ENCODE measurements at regions not wholly inside any gene's neighbourhood (a gene's known extent, or its start where the extent isn't known, plus 50 kb on each side); places are given as distances from the start of the nearest gene placed in this dataset.
A peak's percentile ranks its signal among the peaks of the same experiment; 100 is the strongest.

GRCh38 chr10:124227055-124227975 is 133.9 kb upstream of the CHST15 start:
- Histone ChIP-seq H3K4me1 (ENCODE audit: insufficient read depth, low read length) (no peaks in the 10 kb centered on the region), H3K36me3 (ENCODE audit: insufficient read depth, low read length) (no peaks in the 10 kb centered on the region), H3K27me3 (ENCODE audit: insufficient read depth, low read length) (no peaks in the 10 kb centered on the region), H3K4me3 (ENCODE audit: low read length in 2 of 2) (no peak overlapping the region), H3K9me3 (ENCODE audit: control insufficient read depth in 1 of 2, low read length in 2 of 2) (no peaks in the 10 kb centered on the region), H3K27ac (ENCODE audit: low read depth, low read length) (no peak overlapping the region)
- peak in 2 of 5 donors; percentile 12 to 26 for DNase-seq
- peak overlapping the region in 4 of 8 donors; percentile 15 to 52 (median 28) for H3K4me3 Mint-ChIP-seq
- H3K27me3 Mint-ChIP-seq, result peaks cover 0 to 5% of the 10 kb centered on the region in 2 donors
- CTCF ChIA-PET (ENCODE audit: partially characterized antibody), result no interaction called here
- peak overlapping the region in 5 of 7 donors; percentile 80 to 98 (median 92) for H3K27ac Mint-ChIP-seq
- POLR2A ChIA-PET (ENCODE audit: partially characterized antibody), result no interaction called here
- intact Hi-C loops (cut with micrococcal nuclease), result no loop called here
- peaks cover 0 to 51% (median 3%) of the 10 kb centered on the region in 8 donors for H3K9me3 Mint-ChIP-seq
- H3K4me1 Mint-ChIP-seq, result peaks cover 0 to 10% (median 3%) of the 10 kb centered on the region in 4 donors
- H3K36me3 Mint-ChIP-seq, result peaks cover 0 to 6% of the 10 kb centered on the region in 2 donors

- H3K4me3 Mint-ChIP-seq, result peak overlapping the region in 3 of 8 donors; percentile 21 to 55 (median 36)
- peaks cover 0 to 51% (median 3%) of the 10 kb centered on the region in 8 donors for H3K9me3 Mint-ChIP-seq
- ChIA-PET CTCF (ENCODE audit: partially characterized antibody) (interaction anchor here (0.6 kb wide), 1 partner anchor 232 kb away, joined by 3 read pairs; no protein-coding TSS in a partner anchor), POLR2A (ENCODE audit: partially characterized antibody) (no interaction called here)
- Histone ChIP-seq H3K9me3 (ENCODE audit: control insufficient read depth in 1 of 2, low read length in 2 of 2) (no peaks in the 10 kb centered on the region), H3K4me3 (ENCODE audit: low read length in 2 of 2) (no peak overlapping the region), H3K4me1 (ENCODE audit: insufficient read depth, low read length) (no peaks in the 10 kb centered on the region), H3K36me3 (ENCODE audit: insufficient read depth, low read length) (no peaks in the 10 kb centered on the region), H3K27ac (ENCODE audit: low read depth, low read length) (no peak overlapping the region), H3K27me3 (ENCODE audit: insufficient read depth, low read length) (no peaks in the 10 kb centered on the region)
- peak in 2 of 5 donors; percentile 7 to 19 for DNase-seq
- H3K27ac Mint-ChIP-seq, result peak overlapping the region in 6 of 7 donors; percentile 84 to 98 (median 93)
- peaks cover 0 to 6% of the 10 kb centered on the region in 2 donors for H3K36me3 Mint-ChIP-seq
- H3K4me1 Mint-ChIP-seq, result peaks cover 0 to 6% (median 4%) of the 10 kb centered on the region in 4 donors
- intact Hi-C loops (cut with micrococcal nuclease), result no loop called here
- peaks cover 0 to 5% of the 10 kb centered on the region in 2 donors for H3K27me3 Mint-ChIP-seq
These were observed 133.1 kb upstream of the CHST15 start for GRCh38 chr10:124226271-124227054.

- Histone ChIP-seq H3K36me3 (ENCODE audit: insufficient read depth, low read length) (no peaks in the 10 kb centered on the region), H3K4me1 (ENCODE audit: insufficient read depth, low read length) (no peaks in the 10 kb centered on the region), H3K27ac (ENCODE audit: low read depth, low read length) (no peak overlapping the region), H3K27me3 (ENCODE audit: insufficient read depth, low read length) (no peaks in the 10 kb centered on the region), H3K4me3 (ENCODE audit: low read length in 2 of 2) (no peak overlapping the region), H3K9me3 (ENCODE audit: control insufficient read depth in 1 of 2, low read length in 2 of 2) (no peaks in the 10 kb centered on the region)
- peak overlapping the region in 6 of 7 donors; percentile 84 to 98 (median 93) for H3K27ac Mint-ChIP-seq
- H3K4me3 Mint-ChIP-seq, result peak overlapping the region in 7 of 8 donors; percentile 15 to 66 (median 55)
- DNase-seq, result peak; percentile 54 to 76 (median 73)
- CTCF ChIA-PET (ENCODE audit: partially characterized antibody), result interaction anchor here (0.6 kb wide), 1 partner anchor 231 kb away, joined by 3 read pairs; no protein-coding TSS in a partner anchor
- H3K9me3 Mint-ChIP-seq, result peaks cover 0 to 46% (median 0%) of the 10 kb centered on the region in 8 donors
- intact Hi-C loops (cut with micrococcal nuclease), result no loop called here
- peaks cover 0 to 3% of the 10 kb centered on the region in 2 donors for H3K36me3 Mint-ChIP-seq
- H3K27me3 Mint-ChIP-seq, result peaks cover 0 to 3% of the 10 kb centered on the region in 2 donors
- peaks cover 0 to 5% (median 1%) of the 10 kb centered on the region in 4 donors for H3K4me1 Mint-ChIP-seq
- POLR2A ChIA-PET (ENCODE audit: partially characterized antibody), result no interaction called here
These were observed 132.3 kb upstream of the CHST15 start for GRCh38 chr10:124225467-124226270.

- peak in 4 of 5 donors; percentile 36 to 56 (median 52) for DNase-seq
- Histone ChIP-seq H3K27ac (ENCODE audit: low read depth, low read length) (no peak overlapping the region), H3K9me3 (ENCODE audit: control insufficient read depth in 1 of 2, low read length in 2 of 2) (no peaks in the 10 kb centered on the region), H3K36me3 (ENCODE audit: insufficient read depth, low read length) (no peaks in the 10 kb centered on the region), H3K4me1 (ENCODE audit: insufficient read depth, low read length) (no peaks in the 10 kb centered on the region), H3K27me3 (ENCODE audit: insufficient read depth, low read length) (no peaks in the 10 kb centered on the region), H3K4me3 (ENCODE audit: low read length in 2 of 2) (no peak overlapping the region)
- ChIA-PET CTCF (ENCODE audit: partially characterized antibody) (no interaction called here), POLR2A (ENCODE audit: partially characterized antibody) (no interaction called here)
- intact Hi-C loops (cut with micrococcal nuclease), result no loop called here
- H3K27me3 Mint-ChIP-seq, result peaks cover 0 to 3% of the 10 kb centered on the region in 2 donors
- H3K9me3 Mint-ChIP-seq, result peaks cover 0 to 40% (median 0%) of the 10 kb centered on the region in 8 donors
- H3K27ac Mint-ChIP-seq, result peak overlapping the region in 2 of 7 donors; percentile 22 to 98
- H3K36me3 Mint-ChIP-seq, result peaks cover 0 to 3% of the 10 kb centered on the region in 2 donors
- H3K4me3 Mint-ChIP-seq, result no peak overlapping the region
- H3K4me1 Mint-ChIP-seq, result peaks cover 0 to 5% (median 1%) of the 10 kb centered on the region in 4 donors
These were observed 131.7 kb upstream of the CHST15 start for GRCh38 chr10:124225029-124225466.

- Histone ChIP-seq H3K9me3 (ENCODE audit: control insufficient read depth in 1 of 2, low read length in 2 of 2) (no peaks in the 10 kb centered on the region), H3K4me3 (ENCODE audit: low read length in 2 of 2) (no peak overlapping the region), H3K36me3 (ENCODE audit: insufficient read depth, low read length) (no peaks in the 10 kb centered on the region), H3K27ac (ENCODE audit: low read depth, low read length) (no peak overlapping the region), H3K4me1 (ENCODE audit: insufficient read depth, low read length) (no peaks in the 10 kb centered on the region), H3K27me3 (ENCODE audit: insufficient read depth, low read length) (no peaks in the 10 kb centered on the region)
- Mint-ChIP-seq H3K4me3 (no peak overlapping the region), H3K27ac (peak overlapping the region in 1 of 7 donors; percentile 98), H3K36me3 (peaks cover 0 to 3% of the 10 kb centered on the region in 2 donors), H3K4me1 (peaks cover 0 to 5% (median 1%) of the 10 kb centered on the region in 4 donors), H3K9me3 (peaks cover 0 to 35% (median 0%) of the 10 kb centered on the region in 8 donors), H3K27me3 (peaks cover 0 to 3% of the 10 kb centered on the region in 2 donors)
- CTCF ChIA-PET (ENCODE audit: partially characterized antibody), result no interaction called here
- intact Hi-C loops (cut with micrococcal nuclease), result no loop called here
- POLR2A ChIA-PET (ENCODE audit: partially characterized antibody), result no interaction called here
- DNase-seq, result peak in 1 of 5 donors; percentile 24
These were observed 131.1 kb upstream of the CHST15 start for GRCh38 chr10:124224331-124225028.

- H3K27me3 ChIP-seq (ENCODE audit: insufficient read depth, low read length), result no peaks in the 10 kb centered on the region
- H3K36me3 ChIP-seq (ENCODE audit: insufficient read depth, low read length), result no peaks in the 10 kb centered on the region
- Mint-ChIP-seq H3K4me1 (peaks cover 0 to 5% (median 1%) of the 10 kb centered on the region in 4 donors), H3K27ac (peak overlapping the region in 1 of 7 donors; percentile 19), H3K4me3 (no peak overlapping the region), H3K36me3 (peaks cover 0 to 3% of the 10 kb centered on the region in 2 donors), H3K9me3 (peaks cover 0 to 28% (median 0%) of the 10 kb centered on the region in 8 donors), H3K27me3 (peaks cover 0 to 3% of the 10 kb centered on the region in 2 donors)
- no peaks in the 10 kb centered on the region for H3K4me1 ChIP-seq (ENCODE audit: insufficient read depth, low read length)
- no peak for DNase-seq
- no peak overlapping the region for H3K27ac ChIP-seq (ENCODE audit: low read depth, low read length)
- intact Hi-C loops (cut with micrococcal nuclease), result no loop called here
- no peak overlapping the region for H3K4me3 ChIP-seq (ENCODE audit: low read length in 2 of 2)
- CTCF ChIA-PET (ENCODE audit: partially characterized antibody), result no interaction called here
- POLR2A ChIA-PET (ENCODE audit: partially characterized antibody), result no interaction called here
- no peaks in the 10 kb centered on the region for H3K9me3 ChIP-seq (ENCODE audit: control insufficient read depth in 1 of 2, low read length in 2 of 2)
These were observed 130.3 kb upstream of the CHST15 start for GRCh38 chr10:124223711-124224085.
